ENCODE measurements at regions not wholly inside any gene's neighbourhood (a gene's known extent, or its start where the extent isn't known, plus 50 kb on each side); places are given as distances from the start of the nearest gene placed in this dataset.

- DNase-seq, result no peak
These were observed 356.9 kb upstream of the CCDC196 start for GRCh38 chr14:66129224-66129623.

- no peak for DNase-seq
These were observed 355.1 kb upstream of the CCDC196 start for GRCh38 chr14:66131111-66131510.

GRCh38 chr14:66133666-66134065 lies 352.5 kb upstream of the CCDC196 start:
- DNase-seq, result no peak

GRCh38 chr14:66135831-66136230 lies 350.3 kb upstream of the CCDC196 start:
- no peak for DNase-seq

GRCh38 chr14:66137081-66137480 lies 349.1 kb upstream of the CCDC196 start:
- DNase-seq, result no peak

GRCh38 chr14:66139432-66139831 lies 346.7 kb upstream of the CCDC196 start:
- DNase-seq, result no peak

- DNase-seq, result no peak
These were observed 345.8 kb upstream of the CCDC196 start for GRCh38 chr14:66140213-66140918.

- DNase-seq, result no peak
These were observed 345.2 kb upstream of the CCDC196 start for GRCh38 chr14:66140963-66141362.

GRCh38 chr14:66141733-66142132 lies 344.4 kb upstream of the CCDC196 start:
- no peak for DNase-seq

GRCh38 chr14:66143387-66144112 lies 342.6 kb upstream of the CCDC196 start:
- no peak for DNase-seq

GRCh38 chr14:66152302-66152701 lies 333.9 kb upstream of the CCDC196 start:
- DNase-seq, result no peak

- DNase-seq, result no peak
These were observed 333.4 kb upstream of the CCDC196 start for GRCh38 chr14:66152747-66153146.

- DNase-seq, result no peak
These were observed 323.1 kb upstream of the CCDC196 start for GRCh38 chr14:66163023-66163422.

GRCh38 chr14:66165337-66165736 lies 320.8 kb upstream of the CCDC196 start:
- DNase-seq, result no peak

- no peak for DNase-seq
These were observed 311.7 kb upstream of the CCDC196 start for GRCh38 chr14:66174453-66174891.

GRCh38 chr14:66177935-66178334 lies 308.2 kb upstream of the CCDC196 start:
- no peak for DNase-seq

- no peak for DNase-seq
These were observed 289.5 kb upstream of the CCDC196 start for GRCh38 chr14:66196670-66197069.

- DNase-seq, result no peak
These were observed 288.9 kb upstream of the CCDC196 start for GRCh38 chr14:66197276-66197675.

GRCh38 chr14:66206554-66206953 lies 279.6 kb upstream of the CCDC196 start:
- DNase-seq, result no peak

GRCh38 chr14:66216763-66217162 lies 269.4 kb upstream of the CCDC196 start:
- DNase-seq, result no peak

- no peak for DNase-seq
These were observed 266.3 kb upstream of the CCDC196 start for GRCh38 chr14:66219886-66220285.

- no peak for DNase-seq
These were observed 261.5 kb upstream of the CCDC196 start for GRCh38 chr14:66224492-66225178.

GRCh38 chr14:66225337-66225736 lies 260.8 kb upstream of the CCDC196 start:
- no peak for DNase-seq
